Smooth muscle cell (in vitro differentiated cells): ENCODE measurements at regions not wholly inside any gene's neighbourhood (a gene's known extent, or its start where the extent isn't known, plus 50 kb on each side); places are given as distances from the start of the nearest gene placed in this dataset.

ENCODE experiments used
- DNase-seq: peaks from one replicate; lab custom pipeline; 2025; ENCODE audit not compliant: unreplicated experiment; lab: John Stamatoyannopoulos, UW
- H2AFZ ChIP-seq: fragments of 200-600 bp; sonication (generic); 2 replicates; pipeline ENCODE4 v1.6.0; 2016; ENCODE audit warnings: antibody characterized with exemption, low read depth, mild to moderate bottlenecking
- H3F3A ChIP-seq: fragments of 200-600 bp; sonication (generic); 2 replicates; pipeline ENCODE4 v1.6.0; 2017; ENCODE audit warnings: antibody characterized with exemption, low read depth
- H3K27ac ChIP-seq: fragments of 200-600 bp; sonication (generic); 2 replicates; pipeline ENCODE4 v1.5.1; 2016; ENCODE audit warnings: low read depth, mild to moderate bottlenecking
- H3K27me3 ChIP-seq: fragments of 200-600 bp; sonication (generic); 2 replicates; pipeline ENCODE4 v1.6.1; 2016; ENCODE audit warnings: low read depth, mild to moderate bottlenecking
- H3K36me3 ChIP-seq: fragments of 200-600 bp; sonication (generic); 2 replicates; pipeline ENCODE4 v1.5.1; 2016; ENCODE audit warnings: low read depth
- H3K4me1 ChIP-seq: fragments of 200-600 bp; sonication (generic); 2 replicates; pipeline ENCODE4 v1.5.1; 2016; ENCODE audit warnings: low read depth
- H3K4me2 ChIP-seq: fragments of 200-600 bp; sonication (generic); 2 replicates; pipeline ENCODE4 v1.6.0; 2016; ENCODE audit warnings: mild to moderate bottlenecking
- H3K4me3 ChIP-seq: fragments of 200-600 bp; sonication (generic); 2 replicates; pipeline ENCODE4 v1.5.1; 2016; ENCODE audit warnings: mild to moderate bottlenecking
- H3K79me2 ChIP-seq: fragments of 200-600 bp; sonication (generic); 2 replicates; pipeline ENCODE4 v1.6.0; 2016; ENCODE audit warnings: low read depth, mild to moderate bottlenecking
- H3K9ac ChIP-seq: fragments of 200-600 bp; sonication (generic); 2 replicates; pipeline ENCODE4 v1.6.0; 2016; ENCODE audit warnings: low read depth
- H3K9me3 ChIP-seq: fragments of 200-600 bp; sonication (generic); replicated peaks from 2 replicates; pipeline ENCODE4 v1.5.1; 2016; ENCODE audit warnings: low read depth
- H4K20me1 ChIP-seq: fragments of 200-600 bp; sonication (generic); 2 replicates; pipeline ENCODE4 v1.6.0; 2016; ENCODE audit warnings: low read depth
- CTCF ChIP-seq: fragments of 200-600 bp; sonication (generic); IDR thresholded peaks from 2 replicates; pipeline ENCODE4 v1.5.1; 2017; ENCODE audit warnings: borderline replicate concordance, mild to moderate bottlenecking, antibody characterized with exemption; ENCODE audit not compliant: insufficient read depth, poor library complexity, severe bottlenecking
- WGBS: methylation state at CpG from one replicate; pipeline ENCODE4 v1.1.7; 2016; ENCODE audit warnings: low lambda C conversion rate; 5-methylcytosine and 5-hydroxymethylcytosine counted together

DNA sequence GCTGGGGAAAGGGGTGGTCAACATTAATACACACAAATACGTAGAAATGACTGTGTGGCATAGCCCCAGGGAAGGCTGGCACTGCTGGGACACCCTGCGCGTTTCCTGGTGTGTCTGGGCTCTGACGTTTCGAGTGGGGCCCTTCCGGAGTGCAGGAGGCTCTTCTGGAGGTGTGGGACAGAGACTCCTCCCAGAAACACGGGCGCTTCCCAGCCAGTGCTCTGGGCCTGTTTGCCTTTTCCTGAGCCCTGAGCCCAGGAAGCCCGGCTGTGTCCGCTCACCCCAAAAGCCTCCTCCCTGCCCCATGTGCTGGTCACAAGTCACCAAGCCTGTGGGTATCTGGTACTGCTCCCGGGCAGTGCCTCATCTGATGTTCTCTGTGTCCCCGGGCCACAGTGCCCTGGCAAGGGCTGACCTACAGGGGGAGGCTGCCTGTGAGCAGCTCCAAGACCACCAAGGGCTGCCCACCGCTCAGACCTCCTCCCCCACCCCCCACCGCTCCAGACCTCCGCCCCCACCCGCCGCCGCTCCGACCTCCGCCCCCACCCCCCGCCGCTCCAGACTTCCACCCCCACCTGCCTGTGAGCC lies 1133.3 kb downstream of the BRD1 start:
- H3K9ac ChIP-seq = no peak overlapping the region
- no peaks in the 10 kb centered on the region for H3K36me3 ChIP-seq
- no peaks in the 10 kb centered on the region for H3K4me1 ChIP-seq
- no peak overlapping the region for H3K4me3 ChIP-seq
- H3K27ac ChIP-seq = no peak overlapping the region
- H2AFZ ChIP-seq = no peak overlapping the region
- H3K4me2 ChIP-seq = no peak overlapping the region
- no peak for TF ChIP-seq CTCF
- no peaks in the 10 kb centered on the region for H3K27me3 ChIP-seq
- 95% methylated on average over 12 of the region's 22 CpGs for WGBS
- no peaks in the 10 kb centered on the region for H3F3A ChIP-seq
- H3K9me3 ChIP-seq = no peaks in the 10 kb centered on the region
- H4K20me1 ChIP-seq = peaks cover 22% of the 10 kb centered on the region
- H3K79me2 ChIP-seq = no peaks in the 10 kb centered on the region
- DNase-seq = no peak

GRCh38 chr22:48693377-48694135 lies 1134.1 kb downstream of the BRD1 start:
- Histone ChIP-seq H3K36me3 (no peaks in the 10 kb centered on the region), H3K4me2 (no peak overlapping the region), H2AFZ (no peak overlapping the region), H4K20me1 (peaks cover 18% of the 10 kb centered on the region), H3K4me3 (no peak overlapping the region), H3K27me3 (no peaks in the 10 kb centered on the region), H3K4me1 (no peaks in the 10 kb centered on the region), H3K27ac (no peak overlapping the region), H3K9me3 (no peaks in the 10 kb centered on the region), H3K79me2 (no peaks in the 10 kb centered on the region), H3F3A (no peaks in the 10 kb centered on the region), H3K9ac (no peak overlapping the region)
- TF ChIP-seq CTCF = no peak
- no peak for DNase-seq
- WGBS = 90% methylated on average over 25 of the region's 26 CpGs

GRCh38 chr22:48692734-48693376 lies 1134.8 kb downstream of the BRD1 start:
- no peak for TF ChIP-seq CTCF
- Histone ChIP-seq H3K4me2 (no peak overlapping the region), H3K36me3 (no peaks in the 10 kb centered on the region), H3K9me3 (no peaks in the 10 kb centered on the region), H3K4me1 (no peaks in the 10 kb centered on the region), H2AFZ (no peak overlapping the region), H3K4me3 (no peak overlapping the region), H3K27me3 (no peaks in the 10 kb centered on the region), H3F3A (no peaks in the 10 kb centered on the region), H3K9ac (no peak overlapping the region), H4K20me1 (peaks cover 14% of the 10 kb centered on the region), H3K79me2 (no peaks in the 10 kb centered on the region), H3K27ac (no peak overlapping the region)
- 85% methylated on average over 31 of the region's 31 CpGs for WGBS
- no peak for DNase-seq
